Neuronal stem cell (in vitro differentiated cells): ENCODE measurements at regions not wholly inside any gene's neighbourhood (a gene's known extent, or its start where the extent isn't known, plus 50 kb on each side); places are given as distances from the start of the nearest gene placed in this dataset.

Source experiments
- DNase-seq: peaks from one replicate; pipeline ENCODE4 v3.0.0-alpha.2; 2013; ENCODE audit warnings: low spot score
- H2AFZ ChIP-seq: one replicate; pipeline ENCODE4 v1.6.1; 2013; ENCODE audit warnings: mild to moderate bottlenecking, low read length, inconsistent platforms
- H2AK5ac ChIP-seq: 2 replicates; pipeline ENCODE4 v1.6.1; 2013; ENCODE audit warnings: low read depth, mild to moderate bottlenecking, inconsistent platforms, low read length, moderate library complexity, mixed read lengths
- H2BK120ac ChIP-seq: 2 replicates; pipeline ENCODE4 v1.6.1; 2013; ENCODE audit warnings: low read depth, mild to moderate bottlenecking, inconsistent platforms, low read length, moderate library complexity, mixed read lengths
- H2BK12ac ChIP-seq: one replicate; pipeline ENCODE4 v1.6.1; 2013; ENCODE audit warnings: low read length, inconsistent platforms
- H2BK15ac ChIP-seq: 2 replicates; pipeline ENCODE4 v1.6.1; 2013; ENCODE audit warnings: mild to moderate bottlenecking, low read length, inconsistent platforms, mixed read lengths
- H2BK5ac ChIP-seq: one replicate; pipeline ENCODE4 v1.6.1; 2013; ENCODE audit warnings: inconsistent platforms, mild to moderate bottlenecking, low read length, moderate library complexity
- H3K14ac ChIP-seq: one replicate; pipeline ENCODE4 v1.6.1; 2013; ENCODE audit warnings: low read length, inconsistent platforms
- H3K18ac ChIP-seq: 2 replicates; pipeline ENCODE4 v1.6.1; 2013; ENCODE audit warnings: low read length, inconsistent platforms
- H3K23ac ChIP-seq: 2 replicates; pipeline ENCODE4 v1.6.1; 2013; ENCODE audit warnings: low read depth, mild to moderate bottlenecking, mixed read lengths, low read length, inconsistent platforms; ENCODE audit not compliant: poor library complexity
- H3K27ac ChIP-seq: replicated peaks from 3 replicates; pipeline ENCODE4 v1.5.1; 2013; ENCODE audit warnings: low read length, inconsistent platforms
- H3K27me3 ChIP-seq, 3 experiments: 2 replicates each; pipeline ENCODE4 v1.6.1; 2013; ENCODE audit warnings: low read length in 3 of 3, mild to moderate bottlenecking in 2 of 3, inconsistent platforms in 1 of 3, low read depth in 1 of 3, mixed read lengths in 1 of 3, moderate library complexity in 1 of 3; ENCODE audit not compliant: control insufficient read depth in 3 of 3, insufficient read depth in 3 of 3
- H3K36me3 ChIP-seq, 2 donors: replicated peaks in 1 of 2; 2 replicates each; pipeline ENCODE4 v1.6.1; 2013; ENCODE audit warnings: low read length in 2 of 2; ENCODE audit not compliant: control insufficient read depth in 2 of 2, insufficient read depth in 2 of 2
- H3K4ac ChIP-seq: 2 replicates; pipeline ENCODE4 v1.6.1; 2013; ENCODE audit warnings: inconsistent platforms, mild to moderate bottlenecking, low read length, moderate library complexity
- H3K4me1 ChIP-seq, 2 donors: 1 replicate in 1 of 2; 2 replicates in 1 of 2; pipeline ENCODE4 v1.6.1; 2013; ENCODE audit warnings: low read length in 2 of 2, low read depth in 1 of 2; ENCODE audit not compliant: control insufficient read depth in 2 of 2, insufficient read depth in 1 of 2
- H3K4me2 ChIP-seq: one replicate; pipeline ENCODE4 v1.6.1; 2013; ENCODE audit warnings: mild to moderate bottlenecking, low read length, inconsistent platforms; ENCODE audit not compliant: insufficient read depth, poor library complexity, severe bottlenecking
- H3K4me3 ChIP-seq, 2 donors: 2 replicates each; pipeline ENCODE4 v1.5.1; 2013; ENCODE audit warnings: low read length in 2 of 2, mild to moderate bottlenecking in 2 of 2, inconsistent platforms in 1 of 2, moderate library complexity in 1 of 2
- H3K79me1 ChIP-seq: one replicate; pipeline ENCODE4 v1.6.1; 2013; ENCODE audit warnings: low read depth, mild to moderate bottlenecking, inconsistent platforms, low read length, moderate library complexity
- H3K9ac ChIP-seq: one replicate; pipeline ENCODE4 v1.6.1; 2013; ENCODE audit warnings: mild to moderate bottlenecking, low read depth, low read length, inconsistent platforms; ENCODE audit not compliant: poor library complexity
- H3K9me3 ChIP-seq, 2 donors: replicated peaks in 1 of 2; 2 replicates each; pipeline versions ENCODE3 to v1.6.1; 2013; ENCODE audit warnings: low read length in 2 of 2, mild to moderate bottlenecking in 2 of 2, inconsistent platforms in 1 of 2, low read depth in 1 of 2, mixed read lengths in 1 of 2, moderate library complexity in 1 of 2; ENCODE audit not compliant: control insufficient read depth in 2 of 2, insufficient read depth in 1 of 2
- H4K8ac ChIP-seq: one replicate; pipeline ENCODE4 v1.6.1; 2013; ENCODE audit warnings: low read depth, mild to moderate bottlenecking, inconsistent platforms, low read length, moderate library complexity
- H4K91ac ChIP-seq: one replicate; pipeline ENCODE4 v1.6.1; 2013; ENCODE audit warnings: low read length, low read depth, mild to moderate bottlenecking, inconsistent platforms; ENCODE audit not compliant: poor library complexity
- WGBS, 2 donors: extraction: QIAGEN DNeasy Blood & Tissue Kit; methylation state at CpG; one replicate each; pipeline ENCODE4 v1.1.7; 2013; ENCODE audit warnings: missing lambda C conversion rate in 2 of 2, mixed read lengths in 1 of 2; ENCODE audit not compliant: insufficient read length in 2 of 2, insufficient replicate concordance in 1 of 2; ENCODE audit errors: extremely low coverage in 2 of 2; 5-methylcytosine and 5-hydroxymethylcytosine counted together

DNA sequence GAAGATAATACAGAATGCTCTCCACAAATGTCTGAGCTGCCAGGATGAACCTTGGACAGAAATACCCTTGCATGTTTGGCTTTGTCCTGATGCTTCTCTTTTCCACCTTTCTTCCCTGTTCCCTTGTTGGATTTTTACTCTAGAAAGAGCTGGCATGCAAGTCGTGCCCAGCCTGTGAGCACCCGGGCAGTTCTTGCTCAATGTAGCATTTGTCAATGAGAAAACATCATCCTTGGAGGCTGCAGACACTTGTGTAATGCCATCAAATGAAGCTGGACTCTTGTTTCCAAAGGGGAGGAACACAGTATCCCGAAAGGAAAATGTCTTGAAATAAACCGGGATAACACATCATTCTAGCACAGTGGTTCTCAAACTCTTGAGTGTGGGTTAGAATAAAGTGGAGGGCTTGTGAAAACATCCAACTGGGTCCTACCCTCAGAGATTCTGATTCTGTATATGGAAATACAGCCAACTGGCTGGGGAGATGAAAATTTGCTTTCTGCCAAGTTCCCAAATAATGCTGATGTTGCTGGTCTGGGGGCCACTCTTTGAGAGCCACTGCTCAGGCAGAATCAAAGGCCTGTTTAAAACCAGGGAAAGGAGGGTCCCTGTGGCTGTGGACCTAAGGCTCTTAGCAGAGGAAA is 237.2 kb downstream of the SPATA18 start:
- no peak for DNase-seq
- Histone ChIP-seq H3K9me3 (no peaks in the 10 kb centered on the region), H2BK15ac (no peak overlapping the region), H3K23ac (no peak overlapping the region), H3K27ac (no peak overlapping the region), H3K4ac (no peak overlapping the region), H3K4me1 (no peaks in the 10 kb centered on the region), H3K4me2 (no peak overlapping the region), H3K36me3 (no peaks in the 10 kb centered on the region), H3K9ac (no peak overlapping the region), H3K4me3 (no peak overlapping the region), H3K27me3 (no peaks in the 10 kb centered on the region), H2AFZ (no peak overlapping the region), H2BK5ac (no peak overlapping the region), H3K18ac (no peak overlapping the region), H4K8ac (no peak overlapping the region), H2BK120ac (no peak overlapping the region), H4K91ac (no peak overlapping the region), H3K14ac (no peak overlapping the region), H2AK5ac (no peak overlapping the region), H2BK12ac (no peak overlapping the region), H3K79me1 (no peaks in the 10 kb centered on the region)
- WGBS, 2 donors, result no CpG with 5 or more reads among the region's 4 CpGs

- Histone ChIP-seq H2BK120ac (no peak overlapping the region), H4K91ac (no peak overlapping the region), H3K79me1 (no peaks in the 10 kb centered on the region), H3K4me2 (no peak overlapping the region), H3K4me1 (no peaks in the 10 kb centered on the region), H2BK15ac (no peak overlapping the region), H3K4ac (no peak overlapping the region), H2BK5ac (no peak overlapping the region), H3K36me3 (no peaks in the 10 kb centered on the region), H3K27me3 (no peaks in the 10 kb centered on the region), H3K9me3 (no peaks in the 10 kb centered on the region), H2AFZ (no peak overlapping the region), H3K14ac (no peak overlapping the region), H3K18ac (no peak overlapping the region), H2AK5ac (no peak overlapping the region), H3K9ac (no peak overlapping the region), H3K23ac (no peak overlapping the region), H4K8ac (no peak overlapping the region), H3K27ac (no peak overlapping the region), H2BK12ac (no peak overlapping the region), H3K4me3 (no peak overlapping the region)
- WGBS, 2 donors, result no CpG with 5 or more reads among the region's 4 CpGs
- no peak for DNase-seq
Measured at GRCh38 chr4:52290466-52290865, 239.4 kb downstream of the SPATA18 start.

DNA sequence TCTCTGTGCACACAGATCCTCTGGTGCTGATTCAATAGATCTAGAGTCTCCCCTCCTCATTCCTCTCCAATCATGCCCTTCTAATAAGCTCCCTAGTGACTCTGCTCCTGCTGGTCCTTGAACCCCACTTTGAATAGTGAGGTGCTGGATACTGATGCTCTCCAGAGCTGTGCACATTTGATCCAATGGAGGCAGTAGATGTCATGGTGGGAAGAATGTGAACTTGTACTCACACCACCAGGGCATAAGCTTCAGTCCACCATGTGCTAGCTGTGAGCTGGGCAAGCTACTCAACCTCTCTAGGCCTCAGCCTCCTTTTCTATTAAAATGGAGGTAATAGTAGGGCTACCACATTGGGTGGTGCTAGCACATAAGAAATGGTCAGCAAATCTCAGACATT is 241.1 kb downstream of the SPATA18 start:
- H3K27me3 ChIP-seq, result no peaks in the 10 kb centered on the region
- no peaks in the 10 kb centered on the region for H3K4me1 ChIP-seq
- H3K4ac ChIP-seq, result no peak overlapping the region
- no peak overlapping the region for H3K23ac ChIP-seq
- no peak overlapping the region for H3K27ac ChIP-seq
- H4K8ac ChIP-seq, result no peak overlapping the region
- H3K9ac ChIP-seq, result no peak overlapping the region
- H3K36me3 ChIP-seq, result no peaks in the 10 kb centered on the region
- H2BK120ac ChIP-seq, result no peak overlapping the region
- H2BK5ac ChIP-seq, result no peak overlapping the region
- no peak overlapping the region for H3K14ac ChIP-seq
- no peak overlapping the region for H2BK15ac ChIP-seq
- no peak for DNase-seq
- no peaks in the 10 kb centered on the region for H3K79me1 ChIP-seq
- no peak overlapping the region for H3K4me2 ChIP-seq
- no peak overlapping the region for H2BK12ac ChIP-seq
- H4K91ac ChIP-seq, result no peak overlapping the region
- no peak overlapping the region for H3K4me3 ChIP-seq
- H2AK5ac ChIP-seq, result no peak overlapping the region
- H2AFZ ChIP-seq, result no peak overlapping the region
- no peak overlapping the region for H3K18ac ChIP-seq
- H3K9me3 ChIP-seq, result no peaks in the 10 kb centered on the region

- Histone ChIP-seq H3K23ac (no peak overlapping the region), H2BK15ac (no peak overlapping the region), H3K79me1 (no peaks in the 10 kb centered on the region), H2BK12ac (no peak overlapping the region), H2AK5ac (no peak overlapping the region), H4K91ac (no peak overlapping the region), H3K27me3 (no peaks in the 10 kb centered on the region), H3K9me3 (no peaks in the 10 kb centered on the region), H4K8ac (no peak overlapping the region), H3K4ac (no peak overlapping the region), H3K4me2 (no peak overlapping the region), H3K18ac (no peak overlapping the region), H3K4me1 (no peaks in the 10 kb centered on the region), H3K4me3 (no peak overlapping the region), H3K27ac (no peak overlapping the region), H2BK5ac (no peak overlapping the region), H3K9ac (no peak overlapping the region), H2AFZ (no peak overlapping the region), H3K14ac (no peak overlapping the region), H2BK120ac (no peak overlapping the region), H3K36me3 (no peaks in the 10 kb centered on the region)
- no peak for DNase-seq
- WGBS, 2 donors, result no CpG with 5 or more reads among the region's 2 CpGs
Measured at GRCh38 chr4:52296341-52296740, 245.2 kb downstream of the SPATA18 start.
